SIG-M5 treated with dmso at 0.1 percent for 504 hours (cell line): ENCODE measurements at regions not wholly inside any gene's neighbourhood (a gene's known extent, or its start where the extent isn't known, plus 50 kb on each side); places are given as distances from the start of the nearest gene placed in this dataset.
"Not testable (repeated sequence)": the region's sequence is repeated elsewhere in the genome, so short reads cannot be mapped to it uniquely, and the experiment has no call there.

Experiments used
- DNase-seq: peaks from one replicate; lab custom pipeline; 2025; ENCODE audit not compliant: unreplicated experiment; lab: John Stamatoyannopoulos, UW

DNA sequence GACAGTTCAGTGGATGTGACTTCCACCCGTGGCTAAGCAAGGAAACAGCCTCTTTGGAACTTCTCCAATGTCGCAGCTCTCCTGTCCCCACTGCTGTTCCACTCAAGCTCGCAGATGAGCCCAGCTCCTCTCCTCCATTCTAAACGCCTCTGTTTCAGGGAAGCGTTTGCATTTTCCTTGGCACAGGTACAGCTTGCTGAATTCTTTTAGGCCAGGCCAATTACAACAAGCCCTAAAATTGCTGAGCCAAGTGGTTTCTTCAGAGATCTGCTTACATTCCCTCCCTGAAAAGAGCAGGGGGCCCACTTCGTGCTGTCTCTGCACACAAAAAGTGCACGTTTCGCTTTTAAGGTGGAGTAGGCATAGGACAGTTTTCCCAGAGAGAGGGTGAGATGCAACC is 91.5 kb upstream of the BLID start:
- no peak for DNase-seq

DNA sequence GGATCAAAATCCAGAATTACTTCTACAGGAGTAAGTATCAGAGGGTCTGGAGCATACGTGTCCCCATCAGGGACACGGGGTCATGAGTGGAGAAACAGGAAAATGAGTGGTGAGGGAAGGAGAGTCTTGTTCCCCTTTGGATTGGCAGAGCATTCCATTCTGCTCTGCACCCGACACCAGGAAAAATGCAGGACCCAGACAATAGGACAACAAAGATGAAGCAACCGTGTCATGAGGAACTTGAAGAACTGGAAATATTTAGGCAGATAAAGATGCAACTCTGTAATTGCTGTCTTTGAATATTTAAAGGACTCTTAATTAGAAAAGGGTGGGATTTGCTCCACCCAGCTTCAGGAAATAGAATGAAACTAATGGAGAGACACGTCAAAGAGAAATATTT is 89.0 kb upstream of the BLID start:
- DNase-seq, result no peak

DNA sequence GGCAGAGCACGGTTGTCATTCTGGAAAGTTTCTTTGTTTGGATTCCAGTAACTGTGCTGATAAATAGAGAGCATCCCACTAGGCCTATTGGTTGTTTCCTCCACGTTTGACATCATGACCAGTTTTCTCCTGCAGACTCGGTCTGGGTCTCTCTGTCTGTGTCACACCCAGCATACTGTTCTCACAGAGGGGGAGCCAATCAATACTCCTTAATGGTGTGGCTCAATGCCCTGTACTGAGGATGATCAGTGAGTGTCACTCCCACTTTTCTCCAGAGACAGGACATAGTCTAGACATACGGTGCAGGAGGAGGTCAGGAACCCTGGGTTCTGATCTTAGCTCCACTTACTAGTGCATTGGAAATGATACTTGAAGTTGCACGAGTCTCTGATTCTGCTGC is 88.2 kb upstream of the BLID start:
- DNase-seq, result no peak

DNA sequence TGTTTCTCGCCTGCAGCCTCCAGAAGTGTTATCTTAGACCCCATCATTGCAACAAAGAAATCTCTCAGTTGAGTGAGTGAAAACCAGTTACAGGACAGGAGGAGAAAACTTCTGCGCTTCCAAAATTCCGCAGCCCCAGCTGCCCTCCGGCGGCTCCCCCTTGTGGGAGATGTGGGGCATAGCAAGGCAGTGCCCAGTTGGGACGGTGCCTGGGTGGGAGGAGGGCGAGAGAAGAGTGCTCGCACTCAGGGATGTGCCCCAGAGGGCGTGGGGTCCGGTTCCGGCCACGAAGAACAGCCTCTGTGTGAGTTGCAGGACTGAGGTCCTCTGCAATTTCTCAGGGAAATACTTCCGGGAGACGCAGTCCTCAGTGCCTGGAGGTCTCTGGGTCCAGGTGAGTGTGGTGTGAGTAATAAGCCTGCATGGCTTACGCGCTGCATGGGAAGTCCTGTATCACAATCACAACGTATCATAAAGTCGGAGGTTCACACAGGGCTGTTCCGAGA is 87.0 kb upstream of the BLID start:
- DNase-seq, result no peak

DNA sequence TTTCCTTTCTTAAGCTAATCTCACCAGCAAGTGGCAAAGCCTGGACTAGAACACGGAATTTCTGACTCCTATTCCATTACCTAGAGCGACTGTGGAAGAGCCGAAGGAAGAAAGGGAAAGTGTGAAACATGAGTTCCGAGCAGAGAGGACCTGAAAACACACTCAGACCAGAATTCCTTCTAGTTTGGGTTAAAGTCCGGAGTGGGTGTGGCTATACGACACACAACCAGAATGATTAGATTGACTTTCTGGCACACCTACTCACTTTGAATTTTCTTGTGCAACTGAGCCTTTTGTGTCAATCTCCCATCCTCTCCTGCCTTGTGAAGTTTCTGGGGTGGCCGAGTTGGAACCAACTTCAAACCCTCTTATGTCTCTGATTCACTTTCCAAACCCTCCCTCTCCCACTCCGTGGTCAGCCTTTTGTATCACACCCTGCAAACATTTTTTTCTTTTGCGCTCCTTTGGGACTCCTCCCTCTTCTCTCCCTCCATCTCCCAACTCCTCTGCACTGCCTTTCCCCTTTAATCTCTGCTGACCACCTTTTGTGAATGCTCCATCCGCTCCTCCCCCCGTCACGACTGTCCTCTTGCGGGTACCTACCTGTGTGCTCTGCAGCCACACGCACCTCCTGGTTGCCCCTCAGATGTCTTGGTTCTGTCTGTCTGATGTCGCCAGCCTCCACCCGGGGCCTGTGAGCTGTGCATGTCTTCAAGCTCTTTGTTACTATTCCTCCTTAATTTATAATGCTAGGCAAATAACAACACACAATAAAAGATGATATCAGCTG is 86.3 kb upstream of the BLID start:
- DNase-seq, result no peak

DNA sequence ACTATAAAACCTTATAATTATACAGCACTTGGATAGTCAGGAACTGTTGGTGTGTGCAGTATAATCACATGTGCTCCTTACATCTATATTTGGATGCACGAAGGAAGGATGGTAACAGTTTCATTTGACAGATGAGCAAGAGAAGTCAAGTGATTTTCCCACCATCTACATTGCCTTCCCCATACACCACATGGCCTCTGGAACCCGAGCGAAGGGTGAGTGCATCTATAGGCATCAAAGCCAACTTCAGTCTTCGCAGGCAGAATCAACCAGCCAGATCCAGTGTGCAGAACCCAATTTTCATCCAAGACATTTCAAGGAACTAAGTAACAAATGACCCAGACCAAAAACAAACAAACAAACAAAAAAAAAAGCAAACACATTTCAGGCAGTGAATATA is 85.1 kb upstream of the BLID start:
- no peak for DNase-seq

DNA sequence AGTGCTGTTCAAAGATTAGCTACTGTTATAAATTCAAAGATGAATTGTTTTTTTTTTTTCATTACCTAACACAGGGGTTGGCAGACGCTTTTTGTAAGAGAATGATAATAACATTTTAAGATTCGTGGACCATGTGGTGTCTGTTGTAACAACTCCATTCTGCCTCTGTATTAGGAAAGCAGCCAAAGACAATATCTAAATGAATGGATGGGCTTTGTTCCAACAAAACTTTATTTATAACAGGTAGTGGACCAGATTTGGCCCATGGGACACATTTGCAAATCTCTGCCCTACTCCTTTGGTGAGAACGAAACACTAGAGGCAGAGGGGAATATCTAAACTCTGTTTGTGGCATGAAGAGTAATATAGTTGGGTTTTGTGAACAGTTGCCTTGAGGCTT is 83.6 kb upstream of the BLID start:
- no peak for DNase-seq

DNA sequence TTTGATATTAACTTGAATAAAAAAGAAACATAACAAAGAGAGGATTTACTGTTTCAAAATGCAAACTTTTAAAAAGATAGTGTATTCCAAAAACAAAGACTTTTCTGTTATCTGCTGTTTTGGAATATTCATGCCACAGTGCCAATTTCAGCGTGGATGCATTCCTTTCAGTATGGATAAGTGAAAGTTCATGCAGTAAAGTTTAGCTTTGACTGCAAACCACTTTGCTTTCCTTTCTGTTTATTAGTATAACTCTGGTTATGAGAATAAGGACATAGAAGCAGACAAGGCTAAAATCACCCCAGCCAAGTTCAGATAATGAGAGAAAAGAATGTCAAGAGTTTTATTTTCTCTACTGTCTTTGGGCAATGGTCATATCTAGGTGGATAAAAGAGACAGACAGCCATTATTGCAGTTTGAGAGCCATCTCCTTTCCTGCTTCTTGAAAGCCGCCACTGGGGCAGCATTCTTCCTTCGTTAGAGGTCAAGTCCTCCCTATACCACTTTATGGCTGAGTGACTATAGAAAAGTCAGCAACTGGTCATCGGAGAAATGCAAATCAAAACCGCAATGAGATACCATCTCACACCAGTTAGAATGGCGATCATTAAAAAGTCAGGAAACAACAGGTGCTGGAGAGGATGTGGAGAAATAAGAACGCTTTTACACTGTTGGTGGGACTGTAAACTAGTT is 82.4 kb upstream of the BLID start:
- DNase-seq, result no peak

DNA sequence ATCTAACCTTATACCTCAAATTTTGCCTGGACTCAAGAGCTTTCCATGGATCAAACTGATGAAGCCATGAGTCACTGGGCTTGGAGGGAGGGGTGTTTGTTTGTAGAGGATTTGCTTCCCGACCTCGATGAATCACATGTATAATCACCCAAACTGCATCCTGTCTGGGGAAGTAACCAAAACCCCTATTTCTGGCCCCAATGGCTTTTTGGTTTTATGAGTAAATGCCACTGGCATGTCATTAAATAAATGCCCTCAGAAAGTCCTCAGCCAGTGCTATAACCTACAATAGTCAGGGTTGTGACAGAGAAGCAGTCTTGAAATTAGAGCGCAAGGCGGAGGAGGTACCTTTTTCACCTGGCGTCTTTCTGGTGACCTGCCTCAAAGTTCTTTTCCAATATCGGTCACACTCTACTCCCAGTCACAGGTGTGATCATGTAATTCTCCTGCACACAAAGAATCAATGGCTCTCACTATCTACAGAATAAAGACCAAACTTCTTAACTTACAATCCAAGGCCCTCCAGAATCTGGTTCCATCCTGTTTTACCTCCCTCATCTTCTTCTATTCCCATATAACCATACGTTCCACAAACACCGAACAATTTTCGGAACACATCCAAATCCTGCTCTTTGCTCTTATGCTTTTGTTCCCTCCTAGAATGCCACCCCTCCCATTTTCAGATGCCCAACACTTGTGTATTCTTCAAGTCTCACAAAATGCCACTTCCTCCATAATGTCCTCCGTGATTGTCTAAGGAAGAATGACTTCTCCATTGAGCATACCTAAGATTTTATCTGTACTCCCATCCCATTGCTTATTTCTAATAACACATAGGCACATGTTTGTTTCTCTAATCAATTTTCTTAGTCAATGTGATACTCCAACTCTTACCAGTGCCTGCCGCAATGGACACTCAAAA is 81.3 kb upstream of the BLID start:
- no peak for DNase-seq

DNA sequence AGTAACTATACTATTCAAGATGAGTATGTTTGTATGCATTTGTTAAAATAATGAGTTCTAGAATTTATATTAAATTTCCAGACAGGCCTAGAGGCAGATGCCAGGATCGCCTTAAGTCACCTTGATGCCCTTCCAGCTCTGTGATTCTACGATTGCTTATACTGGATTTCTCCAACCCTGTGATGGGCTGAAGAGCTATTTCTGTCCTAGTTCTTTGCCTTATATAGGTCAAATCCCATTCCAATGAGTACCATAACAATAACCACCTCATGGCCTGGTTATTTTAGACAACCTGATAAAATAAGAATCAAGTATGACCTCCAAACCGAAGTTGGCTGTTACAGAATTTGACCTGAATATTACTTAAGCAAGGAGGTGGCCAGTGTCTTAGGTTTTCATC is 79.8 kb upstream of the BLID start:
- DNase-seq, result no peak

DNA sequence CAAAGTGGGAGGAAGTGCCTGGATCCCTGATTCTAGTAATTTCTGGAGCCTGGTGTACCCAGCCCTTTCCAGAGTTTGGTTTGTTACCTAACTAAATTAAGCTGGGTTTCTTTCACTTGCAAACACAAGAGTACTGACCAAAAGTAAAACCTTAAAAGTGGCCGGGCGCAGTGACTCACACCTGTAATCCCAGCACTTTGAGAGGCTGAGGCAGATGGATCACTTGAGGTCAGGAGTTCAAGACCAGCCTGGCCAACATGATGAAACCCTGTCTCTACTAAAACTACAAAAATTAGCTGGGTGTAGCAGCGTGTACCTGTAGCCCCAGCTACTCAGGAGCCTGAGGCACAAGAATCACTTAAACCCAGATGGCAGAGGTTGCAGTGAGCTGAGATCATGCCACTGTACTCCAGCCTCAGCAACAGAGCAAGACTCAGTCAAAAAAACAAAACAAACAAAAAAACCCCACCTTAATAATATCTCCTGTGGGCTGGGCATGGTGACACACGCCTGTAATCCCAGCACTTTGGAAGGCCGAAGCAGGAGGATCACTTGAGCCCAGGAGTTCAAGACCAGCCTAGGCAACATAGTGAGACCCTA is 78.0 kb upstream of the BLID start:
- not testable (repeated sequence) for DNase-seq

DNA sequence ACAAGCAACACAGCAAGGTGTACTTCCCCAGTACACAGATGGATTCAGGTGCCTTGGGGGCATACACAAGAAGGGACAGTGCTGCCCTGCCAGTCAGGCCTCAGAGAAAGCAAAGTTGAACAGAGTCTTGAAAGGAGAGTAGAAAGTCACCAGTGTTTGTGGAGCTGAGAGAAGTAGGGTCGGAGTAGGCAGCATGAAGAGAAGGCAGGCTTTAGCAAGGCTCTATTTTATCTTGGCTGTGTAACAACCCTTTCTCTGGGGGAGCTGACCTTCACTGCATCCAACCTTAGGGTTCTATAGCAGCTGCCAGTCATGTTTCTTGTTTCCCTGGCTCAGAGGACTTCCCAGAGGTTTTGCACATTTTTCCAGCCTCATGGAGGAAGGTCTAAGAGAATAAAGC is 77.4 kb upstream of the BLID start:
- DNase-seq, result no peak

DNA sequence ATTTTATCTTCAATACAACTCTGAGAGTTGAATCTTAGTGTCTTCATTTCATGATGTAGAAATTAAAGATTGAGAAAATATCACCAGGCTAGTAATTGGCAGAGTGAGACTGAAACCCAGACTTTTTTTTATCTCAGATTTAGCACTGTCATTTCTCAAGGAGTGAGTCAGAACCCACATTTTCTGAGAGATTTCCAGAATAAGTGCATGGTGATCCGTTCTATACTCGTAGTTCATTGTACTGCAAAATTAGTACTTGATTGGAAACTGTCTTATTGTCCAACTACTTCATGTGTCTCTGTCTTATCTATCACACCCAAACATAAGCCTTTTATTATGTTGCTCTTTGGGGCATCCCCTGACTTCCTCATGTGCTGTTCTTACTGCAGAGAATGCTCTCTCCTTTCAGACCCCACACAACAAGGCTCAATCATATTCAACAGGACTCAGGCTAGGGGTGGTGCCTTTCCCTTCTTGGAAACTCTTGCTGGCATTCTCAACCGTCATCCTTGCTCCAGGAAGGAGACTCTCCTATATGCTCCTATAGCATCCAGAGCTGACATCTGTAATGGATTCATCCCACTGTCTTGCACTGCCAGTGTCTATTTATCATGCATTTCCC is 76.7 kb upstream of the BLID start:
- DNase-seq, result no peak

DNA sequence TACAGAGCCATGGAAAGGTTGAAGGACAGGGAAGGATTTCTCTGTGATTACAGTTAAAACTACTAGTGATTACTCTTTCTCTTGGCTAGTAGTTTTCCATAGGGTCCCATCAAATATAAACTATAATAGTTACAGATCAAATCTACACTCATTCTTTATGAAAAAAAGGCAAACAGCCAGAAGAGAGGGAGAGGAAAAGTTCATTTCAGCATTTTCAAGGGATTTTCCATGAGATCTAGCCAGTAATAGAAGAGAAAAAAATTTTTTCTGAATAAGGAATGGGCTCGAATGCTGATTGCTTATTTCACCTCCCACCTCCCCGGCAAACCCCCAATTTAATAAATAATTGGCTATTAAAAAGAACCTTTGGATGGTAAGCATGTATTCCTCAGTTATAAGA is 74.8 kb upstream of the BLID start:
- no peak for DNase-seq

DNA sequence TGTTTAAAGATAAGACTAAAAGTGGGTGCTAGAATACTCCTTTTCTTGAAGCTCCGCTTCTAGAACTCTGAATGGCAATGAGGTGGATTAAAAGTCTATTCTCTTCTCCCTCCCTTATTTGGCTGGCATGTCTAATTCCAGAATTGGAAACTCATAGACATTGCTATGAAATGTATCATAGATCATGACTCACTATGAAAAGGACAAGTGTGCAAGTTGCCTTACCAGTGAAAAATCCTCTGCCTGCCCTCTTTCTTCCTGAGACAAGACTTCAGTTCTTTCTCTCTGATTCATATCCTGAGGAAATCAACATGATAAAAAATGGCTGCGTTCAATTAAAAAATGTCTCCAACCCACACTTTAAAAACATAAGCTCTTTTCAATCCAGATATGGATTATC is 73.2 kb upstream of the BLID start:
- no peak for DNase-seq

DNA sequence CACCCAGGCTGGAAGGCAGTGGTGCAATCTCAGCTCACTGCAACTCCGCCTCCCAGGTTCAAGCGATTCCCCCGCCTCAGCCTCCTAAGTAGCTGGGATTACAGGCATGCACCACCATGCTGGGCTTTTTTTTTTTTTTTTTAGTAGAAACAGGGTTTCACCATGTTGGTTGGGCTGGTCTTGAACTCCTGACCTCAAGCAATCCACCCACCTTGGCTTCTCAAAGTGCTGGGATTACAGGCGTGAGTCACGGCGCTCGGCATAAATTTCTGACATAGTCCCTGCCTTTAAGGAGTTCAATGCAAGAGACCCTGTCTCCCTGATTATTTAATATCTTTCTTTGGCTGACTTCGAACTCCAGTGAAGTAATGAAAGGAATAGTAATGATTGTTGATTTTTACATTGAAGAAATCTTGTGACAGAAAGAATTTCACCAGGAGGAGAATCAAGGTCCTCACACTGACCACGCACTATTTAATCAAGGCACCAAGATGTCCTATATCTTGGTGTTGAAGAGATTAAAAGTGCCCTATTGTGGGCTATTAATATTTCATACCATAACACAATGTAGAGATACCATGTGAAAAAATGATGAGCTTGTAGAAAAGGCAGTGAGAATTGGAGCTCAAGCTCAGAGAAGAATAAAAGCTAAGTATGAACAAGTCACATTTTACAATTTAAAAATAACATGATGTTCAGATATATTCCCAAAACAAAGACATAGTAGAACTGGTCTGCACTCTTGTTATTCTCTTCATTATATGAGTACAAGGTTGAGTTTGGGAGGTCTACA is 71.6 kb upstream of the BLID start:
- DNase-seq, result no peak

DNA sequence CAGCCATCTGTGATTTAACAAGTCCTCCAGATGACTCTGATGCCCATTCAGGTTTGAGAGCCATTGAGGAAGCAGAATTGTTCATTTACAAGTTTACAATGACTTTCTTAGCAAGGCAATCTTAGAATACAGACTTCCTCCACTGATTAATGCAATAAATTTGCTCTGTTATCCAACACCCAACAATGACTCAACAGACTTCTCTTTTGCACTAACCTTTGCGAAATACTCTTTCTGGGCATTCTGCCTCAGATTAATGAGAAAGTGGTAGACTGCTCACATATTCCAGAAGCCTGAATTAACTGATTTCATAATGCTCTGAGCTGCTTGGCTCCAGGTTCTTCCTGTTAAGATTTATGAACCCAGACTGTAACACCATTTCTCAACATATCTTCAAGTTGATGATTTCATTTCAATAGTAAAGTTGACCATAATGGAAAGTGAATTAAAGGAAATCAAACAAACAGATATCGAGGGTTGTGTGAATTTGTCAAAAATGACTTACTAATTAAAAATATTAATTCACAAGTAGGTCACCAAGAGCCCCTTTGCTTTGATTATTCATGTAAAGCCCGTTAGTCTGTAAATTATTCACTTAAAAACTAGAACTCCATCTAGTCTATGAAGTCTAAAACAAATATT is 70.5 kb upstream of the BLID start:
- no peak for DNase-seq

DNA sequence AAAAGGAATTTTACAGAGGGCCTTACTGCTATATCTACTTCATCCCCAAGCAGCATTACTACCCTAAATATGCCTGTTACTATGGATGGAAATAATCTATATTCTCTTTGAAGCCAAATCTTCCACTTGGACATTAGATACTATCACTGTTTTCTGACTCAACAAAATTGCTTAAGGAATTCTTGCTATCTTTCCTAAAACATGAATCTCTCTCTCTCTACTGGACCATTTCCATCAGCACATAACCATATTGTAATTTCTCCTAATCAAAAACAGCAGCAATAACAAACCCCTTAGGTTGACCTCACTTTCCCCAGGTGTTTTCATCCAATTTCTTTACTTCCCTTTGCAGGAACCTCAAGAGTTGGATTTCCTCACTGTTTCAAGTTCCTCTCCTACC is 67.9 kb upstream of the BLID start:
- no peak for DNase-seq

DNA sequence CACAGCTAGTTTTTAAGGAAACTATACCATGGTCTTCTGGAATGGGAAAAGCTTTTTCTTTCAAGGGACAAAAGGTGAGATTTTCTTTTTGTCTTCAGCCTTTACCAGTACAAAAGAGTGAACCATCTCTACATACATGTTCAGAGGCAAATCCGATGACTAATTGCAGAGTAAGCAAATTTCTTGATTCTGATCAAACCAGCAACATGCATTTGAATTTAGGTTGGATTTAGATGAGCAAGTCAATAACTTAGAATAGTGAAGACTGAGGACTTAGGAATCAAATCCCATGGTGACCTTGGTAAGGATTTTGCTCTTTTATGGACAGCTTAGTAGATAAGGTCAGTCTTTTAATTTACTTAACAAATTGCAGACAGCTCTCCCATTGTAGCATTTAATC is 65.9 kb upstream of the BLID start:
- DNase-seq, result no peak
